Neural cell (in vitro differentiated cells): ENCODE measurements at regions not wholly inside any gene's neighbourhood (a gene's known extent, or its start where the extent isn't known, plus 50 kb on each side); places are given as distances from the start of the nearest gene placed in this dataset.

Experiments used
- H2AFZ ChIP-seq: fragments of 200-600, 300-800 bp; sonication (generic), shearing (Covaris generic); 2 replicates; pipeline ENCODE4 v1.6.0; 2014; ENCODE audit warnings: low read depth, mild to moderate bottlenecking, antibody characterized with exemption, low read length, moderate library complexity
- H3F3A ChIP-seq: fragments of 200-600 bp; shearing (Covaris generic); 2 replicates; pipeline ENCODE4 v1.6.1; 2016; ENCODE audit warnings: mild to moderate bottlenecking, moderate library complexity, mixed read lengths, antibody characterized with exemption, low read length; ENCODE audit not compliant: insufficient read depth, poor library complexity, severe bottlenecking
- H3K27ac ChIP-seq: fragments of 200-600, 300-800 bp; sonication (generic), shearing (Covaris generic); 2 replicates; pipeline ENCODE4 v1.5.1; 2014; ENCODE audit warnings: mild to moderate bottlenecking, low read length, moderate library complexity
- H3K27me3 ChIP-seq: fragments of 300-800, 200-600 bp; sonication (generic), shearing (Covaris generic); 2 replicates; pipeline ENCODE4 v1.6.0; 2014; ENCODE audit warnings: mild to moderate bottlenecking, low read depth, low read length, moderate library complexity; ENCODE audit not compliant: insufficient read depth
- H3K36me3 ChIP-seq: fragments of 300-800, 200-600 bp; sonication (generic), shearing (Covaris generic); 2 replicates; pipeline ENCODE4 v1.5.1; 2014; ENCODE audit warnings: mild to moderate bottlenecking, antibody characterized with exemption, low read length, moderate library complexity; ENCODE audit not compliant: insufficient read depth
- H3K4me2 ChIP-seq: fragments of 300-800, 200-600 bp; sonication (generic), shearing (Covaris generic); 2 replicates; pipeline ENCODE4 v1.6.0; 2014; ENCODE audit warnings: mild to moderate bottlenecking, low read length
- H3K4me3 ChIP-seq: fragments of 300-800, 200-600 bp; sonication (generic), shearing (Covaris generic); 2 replicates; pipeline ENCODE4 v1.5.1; 2014; ENCODE audit warnings: mild to moderate bottlenecking, low read length, moderate library complexity
- H3K79me2 ChIP-seq: fragments of 200-600 bp; shearing (Covaris generic); replicated peaks from 2 replicates; pipeline ENCODE4 v1.6.0; 2014; ENCODE audit warnings: mild to moderate bottlenecking, low read length, moderate library complexity; ENCODE audit not compliant: insufficient read depth
- H3K9ac ChIP-seq: fragments of 300-800, 200-600 bp; sonication (generic), shearing (Covaris generic); 2 replicates; pipeline ENCODE4 v1.6.1; 2016; ENCODE audit warnings: mild to moderate bottlenecking, low read length, mixed read lengths
- H3K9me2 ChIP-seq: fragments of 200-600 bp; shearing (Covaris generic); 2 replicates; pipeline ENCODE4 v1.6.1; 2016; ENCODE audit warnings: mild to moderate bottlenecking, low read length, mixed read lengths; ENCODE audit not compliant: insufficient read depth
- H3K9me3 ChIP-seq: fragments of 200-600, 300-800 bp; sonication (generic), shearing (Covaris generic); 2 replicates; pipeline ENCODE4 v1.6.1; 2016; ENCODE audit warnings: mild to moderate bottlenecking, mixed run types, low read length, moderate library complexity, mixed read lengths
- H4K20me1 ChIP-seq: fragments of 200-600 bp; shearing (Covaris generic); 2 replicates; pipeline ENCODE4 v1.6.1; 2016; ENCODE audit warnings: mild to moderate bottlenecking, mixed run types; ENCODE audit not compliant: insufficient read depth
- EP300 ChIP-seq: fragments of 450-650 bp; conservative IDR thresholded peaks from 2 replicates; pipeline ENCODE4 v1.6.1; 2014; ENCODE audit warnings: antibody characterized with exemption, mild to moderate bottlenecking, moderate library complexity; ENCODE audit not compliant: poor library complexity, severe bottlenecking
- EZH2 ChIP-seq: fragments of 200-600, 300-800 bp; shearing (Covaris generic), sonication (generic); IDR thresholded peaks from 2 replicates; pipeline ENCODE4 v1.6.1; 2014; ENCODE audit warnings: antibody characterized with exemption, low read length, borderline replicate concordance, mild to moderate bottlenecking; ENCODE audit not compliant: insufficient read depth, poor library complexity, severe bottlenecking
- MXI1 ChIP-seq: fragments of 450-650 bp; conservative IDR thresholded peaks from 2 replicates; pipeline ENCODE4 v1.6.1; 2014; ENCODE audit warnings: antibody characterized with exemption, mild to moderate bottlenecking; ENCODE audit not compliant: poor library complexity, severe bottlenecking
- POLR2AphosphoS5 ChIP-seq: IDR thresholded peaks from 2 replicates; pipeline ENCODE4 v1.6.1; 2012
- RAD21 ChIP-seq: fragments of 450-650 bp; conservative IDR thresholded peaks from 2 replicates; pipeline ENCODE4 v1.6.1; 2014; ENCODE audit warnings: antibody characterized with exemption, mild to moderate bottlenecking, moderate library complexity
- SMC3 ChIP-seq: fragments of 450-650 bp; conservative IDR thresholded peaks from 2 replicates; pipeline ENCODE4 v1.6.1; 2014; ENCODE audit warnings: antibody characterized with exemption, mild to moderate bottlenecking, moderate library complexity; ENCODE audit not compliant: poor library complexity
- TAF1 ChIP-seq: IDR thresholded peaks from 2 replicates; pipeline ENCODE4 v1.6.1; 2012; ENCODE audit warnings: low read depth
- TF ChIP-seq, protein P1 (sequence below): fragments of 450-650 bp; IDR thresholded peaks from 2 replicates; pipeline ENCODE4 v1.5.1; 2014; ENCODE audit warnings: antibody characterized with exemption, mild to moderate bottlenecking, moderate library complexity; ENCODE audit not compliant: poor library complexity, severe bottlenecking
- TF ChIP-seq, protein P2 (sequence below): IDR thresholded peaks from 2 replicates; pipeline ENCODE4 v1.6.1; 2012; ENCODE audit warnings: borderline replicate concordance

DNA sequence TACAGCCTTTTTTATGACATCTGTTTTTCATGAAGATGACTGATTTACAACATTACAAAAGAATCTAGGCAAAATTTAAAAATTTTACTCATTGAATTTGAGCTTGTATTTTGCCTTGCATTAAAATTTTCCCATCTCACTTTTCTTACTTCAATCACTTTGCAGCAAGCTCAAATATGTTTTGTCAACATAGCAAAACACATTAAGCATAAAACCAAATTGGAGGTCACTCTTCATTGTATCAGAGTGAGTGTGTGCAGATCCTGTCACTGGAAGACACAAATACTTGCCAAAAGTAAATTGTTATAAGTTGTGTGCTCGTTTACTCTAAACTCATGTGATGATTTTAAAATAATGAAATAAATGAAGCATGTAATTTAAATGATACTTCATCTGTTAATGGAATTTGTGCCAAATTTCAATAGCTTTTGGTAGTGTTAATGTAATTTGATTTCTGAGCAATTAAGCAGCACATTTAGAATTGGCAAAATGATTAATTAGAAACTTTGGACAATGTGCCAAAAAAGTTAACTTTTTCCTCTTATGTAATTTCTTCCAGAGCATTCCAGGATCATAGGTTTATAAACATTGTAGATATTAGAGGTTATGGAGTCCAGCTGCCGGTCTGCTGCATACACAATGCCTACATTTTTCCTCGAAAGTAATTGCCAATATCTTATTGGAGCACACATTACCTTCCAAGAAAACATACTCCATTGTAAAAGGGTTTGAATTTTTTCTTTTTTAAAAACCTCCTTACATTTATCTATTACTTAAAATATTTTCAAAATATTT, 1078.2 kb upstream of the LRRTM3 start:
- Histone ChIP-seq H3K4me3 (no peak overlapping the region), H3K9me2 (no peaks in the 10 kb centered on the region), H4K20me1 (no peaks in the 10 kb centered on the region), H3K27me3 (no peaks in the 10 kb centered on the region), H3F3A (no peaks in the 10 kb centered on the region), H3K9ac (no peak overlapping the region), H2AFZ (no peak overlapping the region), H3K9me3 (no peaks in the 10 kb centered on the region), H3K27ac (no peak overlapping the region), H3K79me2 (no peaks in the 10 kb centered on the region), H3K4me2 (no peak overlapping the region), H3K36me3 (no peaks in the 10 kb centered on the region)
- TF ChIP-seq EZH2 (no peak), EP300 (no peak), POLR2AphosphoS5 (no peak), MXI1 (no peak), TAF1 (no peak), RAD21 (no peak), SMC3 (no peak)
- TF ChIP-seq, protein P1, sequence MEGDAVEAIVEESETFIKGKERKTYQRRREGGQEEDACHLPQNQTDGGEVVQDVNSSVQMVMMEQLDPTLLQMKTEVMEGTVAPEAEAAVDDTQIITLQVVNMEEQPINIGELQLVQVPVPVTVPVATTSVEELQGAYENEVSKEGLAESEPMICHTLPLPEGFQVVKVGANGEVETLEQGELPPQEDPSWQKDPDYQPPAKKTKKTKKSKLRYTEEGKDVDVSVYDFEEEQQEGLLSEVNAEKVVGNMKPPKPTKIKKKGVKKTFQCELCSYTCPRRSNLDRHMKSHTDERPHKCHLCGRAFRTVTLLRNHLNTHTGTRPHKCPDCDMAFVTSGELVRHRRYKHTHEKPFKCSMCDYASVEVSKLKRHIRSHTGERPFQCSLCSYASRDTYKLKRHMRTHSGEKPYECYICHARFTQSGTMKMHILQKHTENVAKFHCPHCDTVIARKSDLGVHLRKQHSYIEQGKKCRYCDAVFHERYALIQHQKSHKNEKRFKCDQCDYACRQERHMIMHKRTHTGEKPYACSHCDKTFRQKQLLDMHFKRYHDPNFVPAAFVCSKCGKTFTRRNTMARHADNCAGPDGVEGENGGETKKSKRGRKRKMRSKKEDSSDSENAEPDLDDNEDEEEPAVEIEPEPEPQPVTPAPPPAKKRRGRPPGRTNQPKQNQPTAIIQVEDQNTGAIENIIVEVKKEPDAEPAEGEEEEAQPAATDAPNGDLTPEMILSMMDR = no peak
- TF ChIP-seq, protein P2, sequence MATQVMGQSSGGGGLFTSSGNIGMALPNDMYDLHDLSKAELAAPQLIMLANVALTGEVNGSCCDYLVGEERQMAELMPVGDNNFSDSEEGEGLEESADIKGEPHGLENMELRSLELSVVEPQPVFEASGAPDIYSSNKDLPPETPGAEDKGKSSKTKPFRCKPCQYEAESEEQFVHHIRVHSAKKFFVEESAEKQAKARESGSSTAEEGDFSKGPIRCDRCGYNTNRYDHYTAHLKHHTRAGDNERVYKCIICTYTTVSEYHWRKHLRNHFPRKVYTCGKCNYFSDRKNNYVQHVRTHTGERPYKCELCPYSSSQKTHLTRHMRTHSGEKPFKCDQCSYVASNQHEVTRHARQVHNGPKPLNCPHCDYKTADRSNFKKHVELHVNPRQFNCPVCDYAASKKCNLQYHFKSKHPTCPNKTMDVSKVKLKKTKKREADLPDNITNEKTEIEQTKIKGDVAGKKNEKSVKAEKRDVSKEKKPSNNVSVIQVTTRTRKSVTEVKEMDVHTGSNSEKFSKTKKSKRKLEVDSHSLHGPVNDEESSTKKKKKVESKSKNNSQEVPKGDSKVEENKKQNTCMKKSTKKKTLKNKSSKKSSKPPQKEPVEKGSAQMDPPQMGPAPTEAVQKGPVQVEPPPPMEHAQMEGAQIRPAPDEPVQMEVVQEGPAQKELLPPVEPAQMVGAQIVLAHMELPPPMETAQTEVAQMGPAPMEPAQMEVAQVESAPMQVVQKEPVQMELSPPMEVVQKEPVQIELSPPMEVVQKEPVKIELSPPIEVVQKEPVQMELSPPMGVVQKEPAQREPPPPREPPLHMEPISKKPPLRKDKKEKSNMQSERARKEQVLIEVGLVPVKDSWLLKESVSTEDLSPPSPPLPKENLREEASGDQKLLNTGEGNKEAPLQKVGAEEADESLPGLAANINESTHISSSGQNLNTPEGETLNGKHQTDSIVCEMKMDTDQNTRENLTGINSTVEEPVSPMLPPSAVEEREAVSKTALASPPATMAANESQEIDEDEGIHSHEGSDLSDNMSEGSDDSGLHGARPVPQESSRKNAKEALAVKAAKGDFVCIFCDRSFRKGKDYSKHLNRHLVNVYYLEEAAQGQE = no peak

DNA sequence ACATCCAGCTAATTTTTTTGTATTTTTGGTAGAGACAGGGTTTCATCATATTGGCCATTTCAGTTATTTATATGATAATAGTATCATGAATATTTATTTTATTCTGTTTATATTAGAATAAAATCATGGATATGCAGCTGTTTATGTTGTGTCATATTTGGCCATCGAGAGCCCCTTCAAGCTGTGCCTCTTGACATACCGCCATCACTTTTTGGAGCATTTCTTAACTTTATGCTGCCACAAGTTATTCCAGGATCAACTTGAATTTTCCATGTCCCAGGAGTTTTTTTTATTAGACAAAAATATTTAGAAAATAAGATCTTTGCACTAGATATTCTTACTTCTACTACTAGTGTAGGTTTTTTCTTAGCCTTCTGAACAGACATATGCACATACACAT, 1067.0 kb upstream of the LRRTM3 start:
- TF ChIP-seq POLR2AphosphoS5 (no peak), TAF1 (no peak), EZH2 (no peak), RAD21 (no peak), EP300 (no peak), MXI1 (no peak), SMC3 (no peak)
- TF ChIP-seq, protein P1 = no peak
- TF ChIP-seq, protein P2 = no peak
- Histone ChIP-seq H3K27ac (no peak overlapping the region), H3K9me3 (no peaks in the 10 kb centered on the region), H3F3A (no peaks in the 10 kb centered on the region), H3K9ac (no peak overlapping the region), H3K9me2 (no peaks in the 10 kb centered on the region), H3K79me2 (no peaks in the 10 kb centered on the region), H3K36me3 (no peaks in the 10 kb centered on the region), H4K20me1 (no peaks in the 10 kb centered on the region), H2AFZ (no peak overlapping the region), H3K4me2 (no peak overlapping the region), H3K4me3 (no peak overlapping the region), H3K27me3 (no peaks in the 10 kb centered on the region)
